ENCODE measurements at regions not wholly inside any gene's neighbourhood (a gene's known extent, or its start where the extent isn't known, plus 50 kb on each side); places are given as distances from the start of the nearest gene placed in this dataset.
"Not testable (repeated sequence)": the region's sequence is repeated elsewhere in the genome, so short reads cannot be mapped to it uniquely, and the experiment has no call there.

DNA sequence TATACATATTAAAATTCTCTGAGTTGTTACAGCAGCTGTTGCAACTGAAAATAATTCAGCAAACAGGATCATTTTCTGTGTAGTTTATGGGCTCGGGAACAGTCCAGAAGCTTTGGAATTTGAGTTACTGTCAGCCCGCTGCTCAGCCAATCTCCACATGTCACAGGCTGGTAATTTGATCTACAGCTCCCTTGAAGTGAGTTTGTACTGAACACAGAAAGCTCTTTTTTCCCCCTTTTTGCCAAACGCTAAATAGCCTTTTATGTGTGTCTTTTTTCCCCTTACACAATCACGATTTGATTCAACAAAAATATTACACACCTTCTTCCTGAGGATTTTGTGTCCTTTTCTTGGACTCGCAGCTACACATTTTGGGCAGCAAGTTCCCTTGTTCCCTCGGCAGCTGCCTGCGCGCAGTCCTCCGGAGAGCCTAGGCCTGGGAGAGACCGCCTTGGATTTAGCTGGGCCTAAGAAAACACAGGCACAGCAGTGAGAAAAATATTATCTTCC is 371.4 kb downstream of the KCNRG start:
- H3K27me3 ChIP-seq (ENCODE audit: control insufficient read depth in 1 of 2, insufficient read depth in 2 of 2, low read length in 1 of 2), result no peaks in the 10 kb centered on the region
- no peaks in the 10 kb centered on the region for H3K36me3 ChIP-seq (ENCODE audit: control insufficient read depth in 1 of 2, insufficient read depth in 2 of 2, low read length in 1 of 2)
- DNase-seq (no peak), ATAC-seq (ENCODE audit: low FRiP score) (peak; percentile 72)
- H3K9me3 ChIP-seq (ENCODE audit: control insufficient read depth, low read length), result no peaks in the 10 kb centered on the region
- 3 to 8% methylated on average over 10 of the region's 10 CpGs for WGBS, 2 donors
- peaks cover 0 to 4% of the 10 kb centered on the region in 2 donors for H3K4me1 ChIP-seq (ENCODE audit: control insufficient read depth in 1 of 2, insufficient read depth in 2 of 2, low read length in 2 of 2)
- intact Hi-C loops (cut with DNase I), result no loop called here
- peak overlapping the region; percentile 30 to 83 for H3K27ac ChIP-seq (ENCODE audit: low read depth in 1 of 2, low read length in 2 of 2)
- peak overlapping the region in 1 of 2 donors; percentile 59 for H3K4me3 ChIP-seq (ENCODE audit: low read length in 2 of 2)

DNA sequence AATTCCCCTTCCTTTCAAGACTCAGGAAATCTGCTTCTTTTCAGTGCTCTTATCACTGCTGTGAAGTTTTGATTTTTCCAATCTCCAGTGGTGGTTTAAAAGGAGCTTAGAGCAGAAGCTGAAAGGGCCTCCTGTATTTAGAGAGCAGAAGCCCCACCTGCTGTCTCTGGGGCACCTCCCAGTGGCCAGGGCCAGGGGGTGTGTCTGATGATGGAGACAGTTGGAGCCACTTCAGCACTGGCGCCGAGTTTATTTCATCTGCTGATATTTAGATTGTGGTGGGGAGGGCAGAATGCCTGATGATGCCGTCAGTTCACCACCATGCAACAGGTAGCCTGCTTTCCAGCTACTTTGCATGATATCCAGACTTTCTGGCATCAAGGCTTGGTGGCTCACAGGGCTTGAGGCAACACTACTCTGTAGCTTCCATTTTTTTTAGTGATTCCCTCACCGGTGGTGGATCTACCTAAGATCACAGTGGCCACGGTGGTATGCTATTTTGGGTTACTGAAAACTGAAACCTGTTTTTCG is 371.9 kb downstream of the KCNRG start:
- Histone ChIP-seq H3K4me1 (ENCODE audit: control insufficient read depth in 1 of 2, insufficient read depth in 2 of 2, low read length in 2 of 2) (peaks cover 0 to 4% of the 10 kb centered on the region in 2 donors), H3K4me3 (ENCODE audit: low read length in 2 of 2) (peak overlapping the region in 1 of 2 donors; percentile 59), H3K9me3 (ENCODE audit: control insufficient read depth, low read length) (no peaks in the 10 kb centered on the region), H3K36me3 (ENCODE audit: control insufficient read depth in 1 of 2, insufficient read depth in 2 of 2, low read length in 1 of 2) (no peaks in the 10 kb centered on the region), H3K27ac (ENCODE audit: low read depth in 1 of 2, low read length in 2 of 2) (peak overlapping the region in 1 of 2 donors; percentile 83), H3K27me3 (ENCODE audit: control insufficient read depth in 1 of 2, insufficient read depth in 2 of 2, low read length in 1 of 2) (no peaks in the 10 kb centered on the region)
- ATAC-seq (ENCODE audit: low FRiP score), result peak; percentile 75
- no peak for DNase-seq
- intact Hi-C loops (cut with DNase I), result no loop called here
- WGBS, 2 donors, result 32 to 34% methylated on average over 6 of the region's 6 CpGs

DNA sequence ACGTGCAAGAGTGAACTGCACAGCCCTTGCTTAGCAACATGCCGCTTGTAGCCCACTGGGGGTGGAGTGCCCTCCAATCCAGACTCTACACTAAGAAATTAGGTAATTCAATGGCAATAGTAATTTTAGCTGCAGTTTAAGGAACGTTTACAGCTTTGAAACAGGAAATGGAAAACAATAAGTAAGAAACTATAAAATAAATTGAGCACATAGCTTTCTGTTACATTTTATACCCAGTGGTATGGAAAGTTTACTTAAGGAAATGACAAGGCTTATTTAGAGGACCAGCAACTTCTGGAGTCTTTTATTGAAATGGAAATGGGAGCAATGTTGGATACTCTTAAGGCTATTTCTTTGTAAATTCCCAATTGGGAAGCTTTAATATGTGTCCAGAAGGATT is 373.2 kb downstream of the KCNRG start:
- Histone ChIP-seq H3K4me3 (ENCODE audit: low read length in 2 of 2) (no peak overlapping the region), H3K27me3 (ENCODE audit: control insufficient read depth in 1 of 2, insufficient read depth in 2 of 2, low read length in 1 of 2) (no peaks in the 10 kb centered on the region), H3K36me3 (ENCODE audit: control insufficient read depth in 1 of 2, insufficient read depth in 2 of 2, low read length in 1 of 2) (no peaks in the 10 kb centered on the region), H3K4me1 (ENCODE audit: control insufficient read depth in 1 of 2, insufficient read depth in 2 of 2, low read length in 2 of 2) (peaks cover 0 to 4% of the 10 kb centered on the region in 2 donors), H3K9me3 (ENCODE audit: control insufficient read depth, low read length) (no peaks in the 10 kb centered on the region), H3K27ac (ENCODE audit: low read depth in 1 of 2, low read length in 2 of 2) (no peak overlapping the region)
- intact Hi-C loops (cut with DNase I), result no loop called here
- ATAC-seq (ENCODE audit: low FRiP score) (no peak), DNase-seq (no peak)
- WGBS, 2 donors, result 87 to 88% methylated on average over 3 of the region's 3 CpGs

DNA sequence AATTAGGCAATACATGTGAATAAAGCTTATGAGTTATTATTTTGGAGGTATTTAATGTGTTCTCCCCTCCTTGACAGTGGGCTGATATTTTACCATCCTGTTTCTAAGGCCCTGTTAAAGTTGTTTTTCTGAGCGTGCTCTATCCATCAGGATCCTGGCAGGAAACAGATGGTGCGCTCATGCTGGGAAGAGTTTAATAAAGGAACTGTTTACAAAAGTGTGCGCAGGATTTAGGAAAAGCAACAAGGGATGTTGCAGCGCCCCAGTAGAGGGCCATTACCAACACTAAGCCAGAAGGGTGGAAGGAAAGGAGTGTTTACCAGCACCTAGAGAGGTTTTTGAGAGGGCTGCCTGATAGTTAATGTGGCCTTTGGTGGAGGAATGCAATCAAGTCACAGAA is 374.5 kb downstream of the KCNRG start:
- no peaks in the 10 kb centered on the region for H3K9me3 ChIP-seq (ENCODE audit: control insufficient read depth, low read length)
- intact Hi-C loops (cut with DNase I), result no loop called here
- H3K27me3 ChIP-seq (ENCODE audit: control insufficient read depth in 1 of 2, insufficient read depth in 2 of 2, low read length in 1 of 2), result no peaks in the 10 kb centered on the region
- peaks cover 0 to 4% of the 10 kb centered on the region in 2 donors for H3K4me1 ChIP-seq (ENCODE audit: control insufficient read depth in 1 of 2, insufficient read depth in 2 of 2, low read length in 2 of 2)
- H3K4me3 ChIP-seq (ENCODE audit: low read length in 2 of 2), result no peak overlapping the region
- WGBS, 2 donors, result 95% methylated on average over 4 of the region's 4 CpGs
- ATAC-seq (ENCODE audit: low FRiP score) (no peak), DNase-seq (no peak)
- no peaks in the 10 kb centered on the region for H3K36me3 ChIP-seq (ENCODE audit: control insufficient read depth in 1 of 2, insufficient read depth in 2 of 2, low read length in 1 of 2)
- no peak overlapping the region for H3K27ac ChIP-seq (ENCODE audit: low read depth in 1 of 2, low read length in 2 of 2)

DNA sequence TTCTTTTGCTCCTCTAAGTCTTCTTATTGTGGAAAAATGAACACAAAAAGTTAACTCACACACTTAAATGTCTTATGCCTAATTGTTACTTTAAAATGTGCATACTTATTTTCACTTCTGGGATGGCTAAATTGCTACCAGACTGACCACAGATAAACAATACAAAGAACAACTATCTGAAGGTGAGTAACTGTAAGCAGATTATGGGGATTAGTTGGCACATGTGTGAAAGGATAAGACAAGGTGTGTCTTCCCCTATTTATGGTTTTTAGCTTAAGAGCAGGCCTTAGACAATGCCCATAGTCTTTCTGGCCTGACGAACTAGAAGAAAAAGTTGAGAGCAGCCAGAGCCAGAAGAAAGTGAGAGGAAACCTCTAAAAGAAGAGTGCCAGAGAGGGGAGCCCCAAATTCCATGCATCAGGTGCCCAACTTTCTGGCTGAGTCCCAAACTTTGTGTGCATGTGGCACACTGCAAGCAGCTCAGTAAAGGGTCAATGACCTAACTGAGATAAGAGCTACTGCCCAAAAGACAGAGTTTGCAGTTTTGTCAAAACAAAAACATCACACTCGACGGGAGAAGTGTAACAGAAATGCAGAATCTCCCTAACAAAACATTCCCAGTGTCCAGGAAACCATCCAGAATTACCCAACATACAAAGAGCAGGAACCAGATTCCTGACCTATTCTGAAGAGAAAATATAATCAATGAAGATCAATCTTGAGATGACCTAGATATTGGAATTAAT is 375.4 kb downstream of the KCNRG start:
- 69 to 77% methylated on average over 3 of the region's 3 CpGs for WGBS, 2 donors
- no peak overlapping the region for H3K27ac ChIP-seq (ENCODE audit: low read depth in 1 of 2, low read length in 2 of 2)
- no peaks in the 10 kb centered on the region for H3K36me3 ChIP-seq (ENCODE audit: control insufficient read depth in 1 of 2, insufficient read depth in 2 of 2, low read length in 1 of 2)
- peaks cover 0 to 3% of the 10 kb centered on the region in 2 donors for H3K4me1 ChIP-seq (ENCODE audit: control insufficient read depth in 1 of 2, insufficient read depth in 2 of 2, low read length in 2 of 2)
- no peaks in the 10 kb centered on the region for H3K27me3 ChIP-seq (ENCODE audit: control insufficient read depth in 1 of 2, insufficient read depth in 2 of 2, low read length in 1 of 2)
- ATAC-seq (ENCODE audit: low FRiP score) (no peak), DNase-seq (no peak)
- H3K9me3 ChIP-seq (ENCODE audit: control insufficient read depth, low read length), result no peaks in the 10 kb centered on the region
- no peak overlapping the region for H3K4me3 ChIP-seq (ENCODE audit: low read length in 2 of 2)
- intact Hi-C loops (cut with DNase I), result no loop called here

DNA sequence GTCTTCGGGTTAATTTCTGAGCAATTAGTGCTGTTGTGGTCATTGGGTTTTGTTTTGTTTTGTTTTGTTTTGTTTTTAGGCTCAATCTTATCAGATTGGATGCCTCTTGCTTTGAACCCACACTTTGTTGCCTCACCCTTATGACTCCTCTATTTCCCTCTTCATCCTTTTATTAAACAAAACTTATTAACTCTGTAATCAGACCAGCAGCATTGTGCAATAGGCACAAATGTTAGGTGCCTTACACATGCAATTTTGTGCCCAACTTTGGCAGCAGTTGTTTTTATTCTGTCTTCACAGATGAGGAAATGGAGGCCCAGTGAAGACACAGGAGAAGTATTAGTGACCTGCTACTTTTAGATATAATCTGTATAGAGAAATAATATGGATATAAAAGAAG is 377.7 kb downstream of the KCNRG start:
- ATAC-seq (ENCODE audit: low FRiP score) (no peak), DNase-seq (no peak)
- intact Hi-C loops (cut with DNase I), result no loop called here

DNA sequence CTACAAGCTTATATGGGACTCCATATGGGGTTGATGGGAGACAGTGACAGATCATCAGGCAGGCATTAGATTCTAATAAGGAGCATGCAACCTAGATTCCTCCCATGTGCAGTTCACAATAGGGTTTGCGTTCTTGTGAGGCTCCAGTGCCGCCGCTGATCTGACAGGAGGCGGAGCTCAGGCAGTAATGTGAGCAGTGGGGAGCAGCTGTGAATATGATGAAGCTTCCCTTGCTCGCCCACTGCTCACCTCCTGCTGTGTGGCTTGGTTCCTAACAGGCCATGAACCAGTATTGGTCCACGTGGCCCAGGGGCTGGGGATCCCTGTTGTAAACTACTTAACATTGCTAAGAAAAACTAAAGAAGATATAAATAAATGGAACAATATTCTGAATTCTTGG is 378.4 kb downstream of the KCNRG start:
- Histone ChIP-seq H3K9me3 (ENCODE audit: control insufficient read depth, low read length) (no peaks in the 10 kb centered on the region), H3K36me3 (ENCODE audit: control insufficient read depth in 1 of 2, insufficient read depth in 2 of 2, low read length in 1 of 2) (no peaks in the 10 kb centered on the region), H3K4me3 (ENCODE audit: low read length in 2 of 2) (no peak overlapping the region), H3K4me1 (ENCODE audit: control insufficient read depth in 1 of 2, insufficient read depth in 2 of 2, low read length in 2 of 2) (no peaks in the 10 kb centered on the region), H3K27me3 (ENCODE audit: control insufficient read depth in 1 of 2, insufficient read depth in 2 of 2, low read length in 1 of 2) (no peaks in the 10 kb centered on the region), H3K27ac (ENCODE audit: low read depth in 1 of 2, low read length in 2 of 2) (no peak overlapping the region)
- DNase-seq, result no peak
- WGBS, 2 donors, result 75 to 83% methylated on average over 6 of the region's 6 CpGs
- no peak for ATAC-seq (ENCODE audit: low FRiP score)
- intact Hi-C loops (cut with DNase I), result no loop called here

More for the DNA sequence above, 377.7 kb downstream of the KCNRG start:
- H3K27ac ChIP-seq (ENCODE audit: low read depth in 1 of 2, low read length in 2 of 2), result no peak overlapping the region
- peaks cover 0 to 1% of the 10 kb centered on the region in 2 donors for H3K4me1 ChIP-seq (ENCODE audit: control insufficient read depth in 1 of 2, insufficient read depth in 2 of 2, low read length in 2 of 2)
- no peaks in the 10 kb centered on the region for H3K9me3 ChIP-seq (ENCODE audit: control insufficient read depth, low read length)
- H3K36me3 ChIP-seq (ENCODE audit: control insufficient read depth in 1 of 2, insufficient read depth in 2 of 2, low read length in 1 of 2), result no peaks in the 10 kb centered on the region
- no peak overlapping the region for H3K4me3 ChIP-seq (ENCODE audit: low read length in 2 of 2)
- H3K27me3 ChIP-seq (ENCODE audit: control insufficient read depth in 1 of 2, insufficient read depth in 2 of 2, low read length in 1 of 2), result no peaks in the 10 kb centered on the region
- 92 to 94% methylated on average over 1 of the region's 1 CpG for WGBS, 2 donors

DNA sequence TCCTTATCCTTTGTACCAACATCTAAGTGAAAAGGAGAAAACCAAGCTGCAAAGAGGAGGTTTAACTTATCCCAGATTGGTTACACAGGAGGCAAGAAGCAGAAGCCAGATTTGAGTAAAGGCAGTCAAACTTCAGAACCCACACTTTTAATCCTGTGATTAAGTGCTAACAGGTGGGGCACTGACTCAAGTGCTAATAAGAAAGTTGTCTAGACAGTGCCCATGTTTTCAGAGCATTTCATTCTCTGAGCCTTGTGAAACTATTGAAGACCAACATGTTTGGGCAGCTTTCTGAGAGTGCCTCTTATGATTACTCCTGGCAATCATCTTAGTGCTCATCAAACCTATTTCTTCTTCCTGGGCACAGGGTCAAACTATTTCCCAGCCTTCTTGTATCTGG is 380.8 kb downstream of the KCNRG start:
- intact Hi-C loops (cut with DNase I), result no loop called here
- ATAC-seq (ENCODE audit: low FRiP score), result no peak

DNA sequence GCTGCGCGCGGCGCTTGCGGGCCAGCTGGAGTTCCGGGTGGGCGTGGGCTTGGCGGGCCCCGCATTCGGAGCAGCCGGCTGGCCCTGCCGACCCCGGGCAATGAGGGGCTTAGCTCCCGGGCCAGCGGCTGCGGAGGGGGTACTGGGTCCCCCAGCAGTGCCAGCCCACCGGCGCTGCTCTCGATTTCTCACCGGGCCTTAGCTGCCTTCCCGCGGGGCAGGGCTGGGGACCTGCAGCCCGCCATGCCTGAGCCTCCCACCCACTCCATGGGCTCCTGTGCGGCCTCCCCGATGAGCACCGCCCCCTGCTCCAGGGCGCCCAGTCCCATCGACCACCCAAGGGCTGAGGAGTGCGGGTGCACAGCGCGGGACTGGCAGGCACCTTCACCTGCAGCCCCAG is 381.4 kb downstream of the KCNRG start:
- intact Hi-C loops (cut with DNase I); H3K4me3 ChIP-seq (ENCODE audit: low read length in 2 of 2); H3K27me3 ChIP-seq (ENCODE audit: control insufficient read depth in 1 of 2, insufficient read depth in 2 of 2, low read length in 1 of 2); DNase-seq; H3K27ac ChIP-seq (ENCODE audit: low read depth in 1 of 2, low read length in 2 of 2); H3K9me3 ChIP-seq (ENCODE audit: control insufficient read depth, low read length); ATAC-seq (ENCODE audit: low FRiP score); H3K36me3 ChIP-seq (ENCODE audit: control insufficient read depth in 1 of 2, insufficient read depth in 2 of 2, low read length in 1 of 2); H3K4me1 ChIP-seq (ENCODE audit: control insufficient read depth in 1 of 2, insufficient read depth in 2 of 2, low read length in 2 of 2): not testable (repeated sequence)
- WGBS, 2 donors, result 94 to 98% methylated on average over 25 to 31 of the region's 31 CpGs

More for the DNA sequence above, 380.8 kb downstream of the KCNRG start:
- no peak for DNase-seq
- Histone ChIP-seq H3K4me3 (ENCODE audit: low read length in 2 of 2) (no peak overlapping the region), H3K36me3 (ENCODE audit: control insufficient read depth in 1 of 2, insufficient read depth in 2 of 2, low read length in 1 of 2) (no peaks in the 10 kb centered on the region), H3K4me1 (ENCODE audit: control insufficient read depth in 1 of 2, insufficient read depth in 2 of 2, low read length in 2 of 2) (peaks cover 0 to 2% of the 10 kb centered on the region in 2 donors), H3K27ac (ENCODE audit: low read depth in 1 of 2, low read length in 2 of 2) (no peak overlapping the region), H3K9me3 (ENCODE audit: control insufficient read depth, low read length) (no peaks in the 10 kb centered on the region), H3K27me3 (ENCODE audit: control insufficient read depth in 1 of 2, insufficient read depth in 2 of 2, low read length in 1 of 2) (peaks cover 0 to 1% of the 10 kb centered on the region in 2 donors)
